GM23338 (cell line): ENCODE measurements at regions not wholly inside any gene's neighbourhood (a gene's known extent, or its start where the extent isn't known, plus 50 kb on each side); places are given as distances from the start of the nearest gene placed in this dataset.

Experiments used
- ATAC-seq: fragments of 200-7000 bp; cut with Tn5 transposase; 3 replicates; pipeline ENCODE4 v1.9.1; 2020
- DNase-seq: peaks from one replicate; pipeline ENCODE4 v3.0.0-alpha.2; 2015; ENCODE audit warnings: low spot score
- H2AFZ ChIP-seq: fragments of 200-600 bp; sonication (generic); 2 replicates; pipeline ENCODE4 v1.8.0; 2016; ENCODE audit warnings: antibody characterized with exemption, mild to moderate bottlenecking, moderate library complexity
- H3F3A ChIP-seq: fragments of 200-600 bp; sonication (generic); replicated peaks from 2 replicates; pipeline ENCODE4 v1.8.0; 2017; ENCODE audit warnings: antibody characterized with exemption, mixed run types, low read depth
- H3K27ac ChIP-seq: fragments of 200-600 bp; sonication (generic); 2 replicates; pipeline ENCODE4 v1.6.1; 2016; ENCODE audit warnings: low read depth
- H3K27me3 ChIP-seq: fragments of 200-600 bp; sonication (generic); 2 replicates; pipeline ENCODE4 v1.8.0; 2016; ENCODE audit warnings: mild to moderate bottlenecking, mixed run types, moderate library complexity; ENCODE audit not compliant: insufficient read depth
- H3K36me3 ChIP-seq: fragments of 200-600 bp; sonication (generic); 2 replicates; pipeline ENCODE4 v1.8.0; 2016; ENCODE audit warnings: mild to moderate bottlenecking; ENCODE audit not compliant: insufficient read depth
- H3K4me1 ChIP-seq: fragments of 200-600 bp; sonication (generic); 2 replicates; pipeline ENCODE4 v1.8.0; 2016; ENCODE audit warnings: mild to moderate bottlenecking, moderate library complexity; ENCODE audit not compliant: insufficient read depth
- H3K4me2 ChIP-seq: fragments of 200-600 bp; sonication (generic); 2 replicates; pipeline ENCODE4 v1.7.1; 2017; ENCODE audit warnings: mixed run types
- H3K4me3 ChIP-seq: fragments of 200-600 bp; sonication (generic); 2 replicates; pipeline ENCODE4 v1.6.1; 2016; ENCODE audit warnings: mixed run types
- H3K79me2 ChIP-seq: fragments of 200-600 bp; sonication (generic); replicated peaks from 2 replicates; pipeline ENCODE4 v1.8.0; 2017; ENCODE audit warnings: mild to moderate bottlenecking; ENCODE audit not compliant: insufficient read depth
- H3K9me2 ChIP-seq: fragments of 200-600 bp; sonication (generic); 2 replicates; pipeline ENCODE4 v1.8.0; 2017; ENCODE audit not compliant: insufficient read depth
- H4K20me1 ChIP-seq: fragments of 200-600 bp; sonication (generic); replicated peaks from 2 replicates; pipeline ENCODE4 v1.8.0; 2017; ENCODE audit warnings: mild to moderate bottlenecking; ENCODE audit not compliant: insufficient read depth
- H3K27ac Mint-ChIP-seq: 2 replicates; pipeline ENCODE4 v1.8.0; 2020; ENCODE audit warnings: inconsistent platforms, mild to moderate bottlenecking, moderate library complexity, mixed read lengths
- H3K27me3 Mint-ChIP-seq: 3 replicates; pipeline ENCODE4 v1.8.0; 2022; ENCODE audit warnings: low read depth, mild to moderate bottlenecking, moderate library complexity, mixed read lengths, inconsistent platforms; ENCODE audit not compliant: insufficient read depth, poor library complexity
- H3K36me3 Mint-ChIP-seq: 3 replicates; pipeline ENCODE4 v1.8.0; 2021; ENCODE audit warnings: low read depth, mild to moderate bottlenecking, inconsistent platforms, moderate library complexity, mixed read lengths
- H3K4me1 Mint-ChIP-seq: 3 replicates; pipeline ENCODE4 v1.8.0; 2020; ENCODE audit warnings: mild to moderate bottlenecking, inconsistent platforms, mixed read lengths
- H3K4me3 Mint-ChIP-seq: 3 replicates; pipeline ENCODE4 v1.8.0; 2021; ENCODE audit warnings: moderate library complexity, mild to moderate bottlenecking, inconsistent platforms, mixed read lengths
- H3K9me3 Mint-ChIP-seq: 3 replicates; pipeline ENCODE4 v1.8.0; 2020; ENCODE audit warnings: moderate library complexity, mild to moderate bottlenecking, inconsistent platforms, mixed read lengths
- CREB1 ChIP-seq: fragments of 250-450 bp; sonication (Bioruptor Pico); IDR thresholded peaks from 2 replicates; pipeline ENCODE4 v1.5.0; 2020; ENCODE audit warnings: low read depth, mild to moderate bottlenecking, moderate library complexity
- EZH2 ChIP-seq: fragments of 200-600 bp; sonication (generic); IDR thresholded peaks from one replicate; pipeline ENCODE4 v1.8.0; 2017; ENCODE audit warnings: antibody characterized with exemption, mild to moderate bottlenecking, low read depth; ENCODE audit not compliant: unreplicated experiment
- EZH2phosphoT487 ChIP-seq: fragments of 200-600 bp; sonication (generic); IDR thresholded peaks from one replicate; pipeline ENCODE4 v1.8.1; 2018; ENCODE audit warnings: antibody characterized with exemption; ENCODE audit not compliant: unreplicated experiment
- JUNB ChIP-seq: IDR thresholded peaks from one replicate; pipeline ENCODE4 v1.6.1; 2016; ENCODE audit warnings: antibody characterized with exemption; ENCODE audit not compliant: unreplicated experiment
- NANOG ChIP-seq: IDR thresholded peaks from 2 replicates; pipeline ENCODE4 v1.6.1; 2016; ENCODE audit warnings: antibody characterized with exemption, borderline replicate concordance
- POLR2AphosphoS5 ChIP-seq: IDR thresholded peaks from 2 replicates; pipeline ENCODE4 v1.6.1; 2016; ENCODE audit warnings: antibody characterized with exemption, low read depth
- STAT1 ChIP-seq: IDR thresholded peaks from one replicate; pipeline ENCODE4 v1.6.1; 2016; ENCODE audit warnings: antibody characterized with exemption; ENCODE audit not compliant: unreplicated experiment
- ZNF114 ChIP-seq: fragments of 250-450 bp; sonication (Bioruptor Pico); IDR thresholded peaks from 2 replicates; pipeline ENCODE4 v1.5.0; 2020; ENCODE audit warnings: mild to moderate bottlenecking, moderate library complexity
- ZNF331 ChIP-seq: fragments of 250-450 bp; sonication (Bioruptor Pico); IDR thresholded peaks from 2 replicates; pipeline ENCODE4 v1.5.0; 2020; ENCODE audit warnings: low read depth, mild to moderate bottlenecking, moderate library complexity
- TF ChIP-seq, protein P1 (sequence below): fragments of 250-450 bp; sonication (Bioruptor Pico); IDR thresholded peaks from 2 replicates; pipeline ENCODE4 v1.5.0; 2020; ENCODE audit warnings: mild to moderate bottlenecking, moderate library complexity
- TF ChIP-seq, protein P2 (sequence below): IDR thresholded peaks from one replicate; pipeline ENCODE4 v1.6.1; 2018; ENCODE audit warnings: antibody characterized with exemption; ENCODE audit not compliant: unreplicated experiment
- TF ChIP-seq, protein P3 (sequence below), 2 experiments: fragments of 200-600 bp in 1 of 2; sonication (generic) in 1 of 2; conservative IDR thresholded peaks; 2 replicates each; pipeline versions ENCODE4 v1.5.1 to v1.6.1; 2016 to 2017; ENCODE audit warnings: antibody characterized with exemption in 2 of 2, low read depth in 2 of 2, mild to moderate bottlenecking in 2 of 2, moderate library complexity in 1 of 2
- TF ChIP-seq, protein P4 (sequence below): IDR thresholded peaks from 2 replicates; pipeline ENCODE4 v1.6.1; 2016; ENCODE audit warnings: antibody characterized with exemption

DNA sequence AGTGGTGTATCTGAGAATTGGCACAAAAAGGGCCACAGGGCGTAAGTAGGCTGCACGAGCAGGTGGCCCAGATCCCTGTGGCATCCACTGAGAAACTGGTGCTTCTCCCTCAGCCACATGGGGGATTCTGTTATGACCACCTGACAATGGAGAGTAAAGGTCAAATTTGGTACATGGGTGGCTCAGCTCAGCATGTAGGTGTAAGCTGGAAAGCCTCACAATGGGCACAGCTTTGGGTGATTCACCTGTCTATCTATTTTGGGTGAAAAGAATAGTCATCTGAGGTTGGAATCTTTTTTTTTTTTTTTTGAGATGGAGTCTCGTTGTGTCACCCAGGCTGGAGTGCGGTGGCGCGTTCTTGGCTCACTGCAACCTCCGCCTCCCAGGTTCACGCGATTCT lies 163.4 kb upstream of the TMEM260 start:
- Histone ChIP-seq H3K27me3 (no peaks in the 10 kb centered on the region), H3K4me1 (no peaks in the 10 kb centered on the region), H3K4me2 (no peak overlapping the region), H3F3A (no peaks in the 10 kb centered on the region), H3K79me2 (no peaks in the 10 kb centered on the region), H3K27ac (no peak overlapping the region), H3K36me3 (no peaks in the 10 kb centered on the region), H3K9me2 (peaks cover 32% of the 10 kb centered on the region), H3K4me3 (no peak overlapping the region), H2AFZ (no peak overlapping the region), H4K20me1 (no peaks in the 10 kb centered on the region)
- Mint-ChIP-seq H3K4me1 (no peaks in the 10 kb centered on the region), H3K27ac (no peak overlapping the region), H3K36me3 (no peaks in the 10 kb centered on the region), H3K27me3 (peaks cover 2% of the 10 kb centered on the region), H3K4me3 (no peak overlapping the region), H3K9me3 (peaks cover 2% of the 10 kb centered on the region; the same call in 2 of the 3 replicates)
- TF ChIP-seq ZNF114 (CRISPR knock-in tag): no peak
- TF ChIP-seq, protein P1, sequence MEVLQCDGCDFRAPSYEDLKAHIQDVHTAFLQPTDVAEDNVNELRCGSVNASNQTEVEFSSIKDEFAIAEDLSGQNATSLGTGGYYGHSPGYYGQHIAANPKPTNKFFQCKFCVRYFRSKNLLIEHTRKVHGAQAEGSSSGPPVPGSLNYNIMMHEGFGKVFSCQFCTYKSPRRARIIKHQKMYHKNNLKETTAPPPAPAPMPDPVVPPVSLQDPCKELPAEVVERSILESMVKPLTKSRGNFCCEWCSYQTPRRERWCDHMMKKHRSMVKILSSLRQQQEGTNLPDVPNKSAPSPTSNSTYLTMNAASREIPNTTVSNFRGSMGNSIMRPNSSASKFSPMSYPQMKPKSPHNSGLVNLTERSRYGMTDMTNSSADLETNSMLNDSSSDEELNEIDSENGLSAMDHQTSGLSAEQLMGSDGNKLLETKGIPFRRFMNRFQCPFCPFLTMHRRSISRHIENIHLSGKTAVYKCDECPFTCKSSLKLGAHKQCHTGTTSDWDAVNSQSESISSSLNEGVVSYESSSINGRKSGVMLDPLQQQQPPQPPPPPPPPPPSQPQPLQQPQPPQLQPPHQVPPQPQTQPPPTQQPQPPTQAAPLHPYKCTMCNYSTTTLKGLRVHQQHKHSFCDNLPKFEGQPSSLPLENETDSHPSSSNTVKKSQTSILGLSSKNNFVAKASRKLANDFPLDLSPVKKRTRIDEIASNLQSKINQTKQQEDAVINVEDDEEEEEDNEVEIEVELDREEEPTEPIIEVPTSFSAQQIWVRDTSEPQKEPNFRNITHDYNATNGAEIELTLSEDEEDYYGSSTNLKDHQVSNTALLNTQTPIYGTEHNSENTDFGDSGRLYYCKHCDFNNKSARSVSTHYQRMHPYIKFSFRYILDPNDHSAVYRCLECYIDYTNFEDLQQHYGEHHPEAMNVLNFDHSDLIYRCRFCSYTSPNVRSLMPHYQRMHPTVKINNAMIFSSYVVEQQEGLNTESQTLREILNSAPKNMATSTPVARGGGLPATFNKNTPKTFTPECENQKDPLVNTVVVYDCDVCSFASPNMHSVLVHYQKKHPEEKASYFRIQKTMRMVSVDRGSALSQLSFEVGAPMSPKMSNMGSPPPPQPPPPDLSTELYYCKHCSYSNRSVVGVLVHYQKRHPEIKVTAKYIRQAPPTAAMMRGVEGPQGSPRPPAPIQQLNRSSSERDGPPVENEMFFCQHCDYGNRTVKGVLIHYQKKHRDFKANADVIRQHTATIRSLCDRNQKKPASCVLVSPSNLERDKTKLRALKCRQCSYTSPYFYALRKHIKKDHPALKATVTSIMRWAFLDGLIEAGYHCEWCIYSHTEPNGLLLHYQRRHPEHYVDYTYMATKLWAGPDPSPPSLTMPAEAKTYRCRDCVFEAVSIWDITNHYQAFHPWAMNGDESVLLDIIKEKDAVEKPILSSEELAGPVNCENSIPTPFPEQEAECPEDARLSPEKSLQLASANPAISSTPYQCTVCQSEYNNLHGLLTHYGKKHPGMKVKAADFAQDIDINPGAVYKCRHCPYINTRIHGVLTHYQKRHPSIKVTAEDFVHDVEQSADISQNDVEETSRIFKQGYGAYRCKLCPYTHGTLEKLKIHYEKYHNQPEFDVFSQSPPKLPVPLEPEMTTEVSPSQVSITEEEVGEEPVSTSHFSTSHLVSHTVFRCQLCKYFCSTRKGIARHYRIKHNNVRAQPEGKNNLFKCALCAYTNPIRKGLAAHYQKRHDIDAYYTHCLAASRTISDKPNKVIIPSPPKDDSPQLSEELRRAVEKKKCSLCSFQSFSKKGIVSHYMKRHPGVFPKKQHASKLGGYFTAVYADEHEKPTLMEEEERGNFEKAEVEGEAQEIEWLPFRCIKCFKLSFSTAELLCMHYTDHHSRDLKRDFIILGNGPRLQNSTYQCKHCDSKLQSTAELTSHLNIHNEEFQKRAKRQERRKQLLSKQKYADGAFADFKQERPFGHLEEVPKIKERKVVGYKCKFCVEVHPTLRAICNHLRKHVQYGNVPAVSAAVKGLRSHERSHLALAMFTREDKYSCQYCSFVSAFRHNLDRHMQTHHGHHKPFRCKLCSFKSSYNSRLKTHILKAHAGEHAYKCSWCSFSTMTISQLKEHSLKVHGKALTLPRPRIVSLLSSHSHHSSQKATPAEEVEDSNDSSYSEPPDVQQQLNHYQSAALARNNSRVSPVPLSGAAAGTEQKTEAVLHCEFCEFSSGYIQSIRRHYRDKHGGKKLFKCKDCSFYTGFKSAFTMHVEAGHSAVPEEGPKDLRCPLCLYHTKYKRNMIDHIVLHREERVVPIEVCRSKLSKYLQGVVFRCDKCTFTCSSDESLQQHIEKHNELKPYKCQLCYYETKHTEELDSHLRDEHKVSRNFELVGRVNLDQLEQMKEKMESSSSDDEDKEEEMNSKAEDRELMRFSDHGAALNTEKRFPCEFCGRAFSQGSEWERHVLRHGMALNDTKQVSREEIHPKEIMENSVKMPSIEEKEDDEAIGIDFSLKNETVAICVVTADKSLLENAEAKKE (CRISPR knock-in tag): no peak
- TF ChIP-seq, protein P2, sequence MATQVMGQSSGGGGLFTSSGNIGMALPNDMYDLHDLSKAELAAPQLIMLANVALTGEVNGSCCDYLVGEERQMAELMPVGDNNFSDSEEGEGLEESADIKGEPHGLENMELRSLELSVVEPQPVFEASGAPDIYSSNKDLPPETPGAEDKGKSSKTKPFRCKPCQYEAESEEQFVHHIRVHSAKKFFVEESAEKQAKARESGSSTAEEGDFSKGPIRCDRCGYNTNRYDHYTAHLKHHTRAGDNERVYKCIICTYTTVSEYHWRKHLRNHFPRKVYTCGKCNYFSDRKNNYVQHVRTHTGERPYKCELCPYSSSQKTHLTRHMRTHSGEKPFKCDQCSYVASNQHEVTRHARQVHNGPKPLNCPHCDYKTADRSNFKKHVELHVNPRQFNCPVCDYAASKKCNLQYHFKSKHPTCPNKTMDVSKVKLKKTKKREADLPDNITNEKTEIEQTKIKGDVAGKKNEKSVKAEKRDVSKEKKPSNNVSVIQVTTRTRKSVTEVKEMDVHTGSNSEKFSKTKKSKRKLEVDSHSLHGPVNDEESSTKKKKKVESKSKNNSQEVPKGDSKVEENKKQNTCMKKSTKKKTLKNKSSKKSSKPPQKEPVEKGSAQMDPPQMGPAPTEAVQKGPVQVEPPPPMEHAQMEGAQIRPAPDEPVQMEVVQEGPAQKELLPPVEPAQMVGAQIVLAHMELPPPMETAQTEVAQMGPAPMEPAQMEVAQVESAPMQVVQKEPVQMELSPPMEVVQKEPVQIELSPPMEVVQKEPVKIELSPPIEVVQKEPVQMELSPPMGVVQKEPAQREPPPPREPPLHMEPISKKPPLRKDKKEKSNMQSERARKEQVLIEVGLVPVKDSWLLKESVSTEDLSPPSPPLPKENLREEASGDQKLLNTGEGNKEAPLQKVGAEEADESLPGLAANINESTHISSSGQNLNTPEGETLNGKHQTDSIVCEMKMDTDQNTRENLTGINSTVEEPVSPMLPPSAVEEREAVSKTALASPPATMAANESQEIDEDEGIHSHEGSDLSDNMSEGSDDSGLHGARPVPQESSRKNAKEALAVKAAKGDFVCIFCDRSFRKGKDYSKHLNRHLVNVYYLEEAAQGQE: no peak
- TF ChIP-seq, protein P3, sequence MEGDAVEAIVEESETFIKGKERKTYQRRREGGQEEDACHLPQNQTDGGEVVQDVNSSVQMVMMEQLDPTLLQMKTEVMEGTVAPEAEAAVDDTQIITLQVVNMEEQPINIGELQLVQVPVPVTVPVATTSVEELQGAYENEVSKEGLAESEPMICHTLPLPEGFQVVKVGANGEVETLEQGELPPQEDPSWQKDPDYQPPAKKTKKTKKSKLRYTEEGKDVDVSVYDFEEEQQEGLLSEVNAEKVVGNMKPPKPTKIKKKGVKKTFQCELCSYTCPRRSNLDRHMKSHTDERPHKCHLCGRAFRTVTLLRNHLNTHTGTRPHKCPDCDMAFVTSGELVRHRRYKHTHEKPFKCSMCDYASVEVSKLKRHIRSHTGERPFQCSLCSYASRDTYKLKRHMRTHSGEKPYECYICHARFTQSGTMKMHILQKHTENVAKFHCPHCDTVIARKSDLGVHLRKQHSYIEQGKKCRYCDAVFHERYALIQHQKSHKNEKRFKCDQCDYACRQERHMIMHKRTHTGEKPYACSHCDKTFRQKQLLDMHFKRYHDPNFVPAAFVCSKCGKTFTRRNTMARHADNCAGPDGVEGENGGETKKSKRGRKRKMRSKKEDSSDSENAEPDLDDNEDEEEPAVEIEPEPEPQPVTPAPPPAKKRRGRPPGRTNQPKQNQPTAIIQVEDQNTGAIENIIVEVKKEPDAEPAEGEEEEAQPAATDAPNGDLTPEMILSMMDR (conservative IDR thresholded peaks at IDR 0.05; ENCODE audit: low read depth in 2 of 2): no peak
- no peak for TF ChIP-seq CREB1 (CRISPR knock-in tag)
- no peak for TF ChIP-seq EZH2phosphoT487
- TF ChIP-seq, protein P4, sequence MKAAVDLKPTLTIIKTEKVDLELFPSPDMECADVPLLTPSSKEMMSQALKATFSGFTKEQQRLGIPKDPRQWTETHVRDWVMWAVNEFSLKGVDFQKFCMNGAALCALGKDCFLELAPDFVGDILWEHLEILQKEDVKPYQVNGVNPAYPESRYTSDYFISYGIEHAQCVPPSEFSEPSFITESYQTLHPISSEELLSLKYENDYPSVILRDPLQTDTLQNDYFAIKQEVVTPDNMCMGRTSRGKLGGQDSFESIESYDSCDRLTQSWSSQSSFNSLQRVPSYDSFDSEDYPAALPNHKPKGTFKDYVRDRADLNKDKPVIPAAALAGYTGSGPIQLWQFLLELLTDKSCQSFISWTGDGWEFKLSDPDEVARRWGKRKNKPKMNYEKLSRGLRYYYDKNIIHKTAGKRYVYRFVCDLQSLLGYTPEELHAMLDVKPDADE: no peak
- no peak for TF ChIP-seq ZNF331
- TF ChIP-seq STAT1: no peak
- no peak for TF ChIP-seq NANOG
- no peak for TF ChIP-seq JUNB
- no peak for TF ChIP-seq EZH2
- no peak for TF ChIP-seq POLR2AphosphoS5
- ATAC-seq (no peak), DNase-seq (no peak)
